Activated CD8-positive, alpha-beta memory T cell treated with anti-CD3 and anti-CD28 coated beads, Interleukin-2, amount 50 U/mL, for 24 hours (primary cell): ENCODE measurements at regions not wholly inside any gene's neighbourhood (a gene's known extent, or its start where the extent isn't known, plus 50 kb on each side); places are given as distances from the start of the nearest gene placed in this dataset.
"Not testable (repeated sequence)": the region's sequence is repeated elsewhere in the genome, so short reads cannot be mapped to it uniquely, and the experiment has no call there.

Source experiments
- DNase-seq: peaks from one replicate; pipeline ENCODE4 v3.0.0-alpha.2; 2020; ENCODE audit errors: extremely low read depth

DNA sequence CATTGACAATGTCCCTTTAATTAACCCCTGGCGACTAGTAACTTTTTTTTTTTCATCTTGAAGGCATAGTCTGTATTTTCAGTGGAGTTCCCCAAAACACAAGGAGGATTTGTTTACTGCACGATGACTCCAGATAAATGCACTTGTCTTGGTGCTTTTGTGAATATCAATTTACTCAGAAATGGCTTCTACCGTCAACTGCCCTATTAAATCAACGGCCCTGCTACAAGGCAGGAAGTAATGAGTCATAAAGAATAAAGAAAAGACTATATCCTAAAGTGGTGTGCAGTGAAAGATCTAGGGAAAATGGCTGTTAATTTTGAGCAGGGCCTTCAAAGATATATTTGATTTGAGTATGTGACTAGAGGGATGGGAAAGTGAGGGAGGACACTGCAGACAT is 388.3 kb upstream of the CHD1 start:
- DNase-seq = no peak

DNA sequence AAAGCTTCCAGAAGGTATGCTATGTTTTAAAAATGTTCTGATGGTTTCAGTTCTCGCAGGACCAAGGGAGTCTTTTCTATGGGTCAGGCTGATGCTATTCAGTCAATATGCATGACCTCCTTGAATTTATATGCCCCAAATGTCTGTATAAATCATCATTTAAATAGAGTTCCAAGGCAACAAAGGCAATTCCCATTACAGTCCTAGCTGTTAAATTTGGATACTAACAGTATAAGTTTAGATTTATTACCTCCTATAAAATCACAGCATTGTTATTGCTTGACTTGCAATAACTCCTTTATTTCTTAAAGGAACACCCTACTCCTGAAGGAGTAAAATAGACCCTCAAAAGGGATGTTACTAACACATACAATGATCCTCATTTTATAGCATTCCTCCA is 387.7 kb upstream of the CHD1 start:
- no peak for DNase-seq

DNA sequence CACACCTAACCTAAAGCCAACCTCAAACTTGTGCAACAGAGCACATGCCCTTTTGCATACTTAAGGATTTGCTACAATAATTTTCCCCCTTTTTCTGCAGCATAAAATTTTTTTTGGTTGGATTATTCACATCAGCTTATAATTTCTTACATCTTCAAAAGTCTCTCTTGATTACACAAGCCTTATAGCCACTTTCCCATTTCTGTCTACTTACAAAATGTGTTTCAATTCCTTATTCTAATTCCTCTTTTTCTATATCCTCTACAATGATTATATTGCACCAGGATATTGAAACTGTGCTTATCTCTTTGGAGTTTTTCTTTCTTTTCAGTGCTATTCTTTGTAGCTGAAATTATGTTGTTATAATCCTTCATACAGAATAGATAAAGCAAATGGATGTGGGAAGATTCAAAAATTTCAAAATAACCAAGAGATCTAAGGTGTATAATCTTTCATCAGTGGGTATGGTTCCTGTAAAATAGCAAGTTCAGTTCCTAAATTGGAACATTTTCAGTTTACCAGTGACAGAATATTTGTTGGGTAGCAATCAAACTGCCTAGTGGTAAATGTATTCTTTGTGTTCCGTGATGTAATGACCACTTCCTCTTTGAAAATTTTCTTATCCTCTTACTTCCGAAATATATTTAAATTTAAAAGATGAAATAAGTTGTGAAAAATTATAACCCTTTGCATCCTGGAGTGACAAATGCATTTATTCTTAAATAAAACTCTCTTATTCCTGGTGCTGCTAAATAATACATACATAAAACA is 386.8 kb upstream of the CHD1 start:
- DNase-seq = no peak

DNA sequence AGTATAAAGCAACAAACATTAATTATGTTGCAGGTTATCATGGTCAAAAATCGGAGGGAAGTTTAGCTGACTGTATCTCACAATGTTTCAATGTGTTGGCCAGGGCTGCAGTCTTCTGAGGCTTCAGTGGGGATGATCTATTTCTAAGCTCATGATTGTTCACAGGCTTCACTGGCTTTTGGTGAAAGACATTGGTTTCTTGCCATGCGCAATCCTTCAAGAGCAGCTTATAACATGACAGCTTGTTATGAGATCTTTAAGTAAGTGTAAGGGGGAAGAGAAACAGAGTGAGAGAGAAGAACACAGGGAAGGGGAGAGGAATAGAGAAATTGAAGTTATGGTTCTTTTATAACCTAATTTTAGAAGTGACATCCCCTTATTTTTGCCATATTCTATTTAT is 385.9 kb upstream of the CHD1 start:
- DNase-seq = no peak

DNA sequence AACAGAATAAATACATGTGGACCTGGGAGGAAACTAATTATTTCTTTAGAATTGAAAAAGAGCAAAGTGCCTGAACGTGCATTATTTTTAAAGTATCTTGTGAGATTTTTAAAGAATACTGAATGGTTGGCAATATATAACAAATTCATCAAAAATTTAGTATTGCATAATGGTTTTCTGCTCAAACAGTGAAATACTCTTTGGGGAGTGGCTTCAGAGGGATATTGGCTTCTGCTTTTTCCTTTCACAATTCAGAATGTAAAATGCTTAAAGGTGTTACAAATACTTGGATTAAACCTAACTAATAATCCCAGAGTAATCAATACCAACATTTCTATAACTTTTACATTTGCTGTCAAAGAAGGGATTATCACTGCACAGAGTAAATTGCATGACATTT is 379.3 kb upstream of the CHD1 start:
- DNase-seq = no peak

DNA sequence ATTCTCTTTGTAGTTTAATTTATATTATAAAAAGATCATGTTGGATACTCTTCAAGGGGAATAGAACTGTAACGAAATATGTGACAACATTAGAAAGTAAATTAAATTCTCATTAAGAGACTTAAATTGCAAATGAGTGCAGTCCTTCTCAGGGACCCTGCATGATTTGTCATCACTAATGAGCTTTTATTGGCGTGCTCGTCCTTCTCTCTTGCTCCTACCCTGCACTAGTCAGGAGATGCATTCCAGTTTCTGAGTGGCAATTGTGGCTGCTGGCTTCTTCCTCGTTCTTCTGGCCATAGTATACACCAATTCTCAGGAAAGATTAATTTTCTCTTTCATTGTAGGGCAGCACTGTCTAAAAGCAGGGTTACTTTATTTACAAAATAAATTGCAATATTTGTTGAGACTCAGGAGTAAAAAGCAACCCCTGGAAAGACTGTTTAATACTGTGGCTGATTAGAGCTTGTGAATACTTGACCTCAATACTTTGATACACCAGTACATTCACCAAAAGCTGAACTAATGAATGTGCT is 376.3 kb upstream of the CHD1 start:
- DNase-seq = no peak

DNA sequence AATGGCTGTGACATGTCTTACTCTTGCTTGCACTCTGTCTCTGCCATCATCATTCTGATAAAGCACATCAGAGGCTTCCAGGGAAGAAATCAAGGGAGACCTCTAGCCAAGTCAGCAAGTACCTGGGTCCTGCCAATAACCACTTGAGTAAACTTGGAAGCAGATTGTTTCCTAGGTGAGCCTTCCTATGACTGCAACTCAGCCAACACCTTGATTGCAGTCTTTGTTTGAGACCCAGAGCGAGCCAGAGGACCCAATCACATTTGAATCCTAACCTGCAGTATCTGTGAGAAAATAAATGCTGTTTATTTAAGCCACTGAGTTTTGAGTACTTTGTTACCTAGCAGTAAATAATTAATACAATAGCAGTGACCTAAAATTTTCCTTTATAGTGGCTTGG is 356.8 kb upstream of the CHD1 start:
- no peak for DNase-seq

DNA sequence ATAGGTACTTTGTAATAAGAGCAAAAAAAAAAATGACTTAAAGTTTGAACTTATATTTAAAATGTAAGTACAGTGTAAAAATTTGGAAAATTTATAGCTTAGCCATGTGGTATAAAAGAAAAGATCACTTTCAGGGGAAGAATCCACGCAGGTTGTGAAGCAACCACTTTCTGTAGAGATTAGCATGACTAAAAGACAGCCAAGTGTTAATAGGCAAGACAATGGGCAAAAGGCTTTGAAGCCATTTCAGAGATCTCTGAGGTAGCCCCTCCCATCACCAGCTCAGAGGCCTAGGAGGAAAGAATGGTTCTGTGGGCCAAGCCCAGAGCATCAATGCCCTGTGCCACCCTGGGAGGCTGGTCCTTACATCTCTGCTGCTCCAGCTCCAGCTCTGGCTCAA is 346.3 kb upstream of the CHD1 start:
- no peak for DNase-seq

DNA sequence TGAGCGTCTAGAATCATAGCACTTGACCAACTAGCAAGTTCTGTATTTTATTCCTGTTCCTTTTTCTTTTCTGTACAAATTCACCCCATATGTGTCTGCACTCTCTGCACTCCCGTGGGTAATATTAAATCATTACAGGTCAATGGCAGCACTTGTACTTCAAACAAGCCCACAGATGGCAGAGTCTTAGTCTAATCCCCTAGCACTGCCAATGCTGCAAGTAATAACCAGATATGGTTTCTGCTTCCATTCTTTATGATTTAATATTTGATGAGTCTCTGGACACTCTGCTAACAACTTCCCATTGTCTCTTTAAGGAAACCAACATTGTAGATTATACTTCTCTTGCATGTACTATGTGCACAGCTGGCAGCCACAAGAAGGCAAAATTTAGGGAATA is 343.8 kb upstream of the CHD1 start:
- DNase-seq = no peak

DNA sequence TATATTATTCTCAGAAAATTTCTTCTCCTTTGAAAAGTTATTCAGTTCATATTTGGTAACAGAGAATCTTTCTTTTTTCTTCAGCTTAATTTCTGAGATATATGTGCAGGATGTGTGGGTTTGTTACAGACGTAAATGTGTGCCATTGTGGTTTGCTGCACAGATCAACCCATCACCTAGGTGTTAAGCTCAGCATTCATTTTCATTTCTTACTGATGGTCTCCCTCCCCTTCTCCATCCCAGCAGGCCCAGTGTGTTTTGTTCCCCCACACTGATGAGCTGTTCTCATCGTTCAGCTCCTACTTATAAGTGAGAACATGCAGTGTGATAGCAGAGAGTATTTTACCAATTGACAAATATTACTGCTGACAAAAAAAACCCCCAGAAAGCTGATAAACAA is 330.0 kb upstream of the CHD1 start:
- no peak for DNase-seq

DNA sequence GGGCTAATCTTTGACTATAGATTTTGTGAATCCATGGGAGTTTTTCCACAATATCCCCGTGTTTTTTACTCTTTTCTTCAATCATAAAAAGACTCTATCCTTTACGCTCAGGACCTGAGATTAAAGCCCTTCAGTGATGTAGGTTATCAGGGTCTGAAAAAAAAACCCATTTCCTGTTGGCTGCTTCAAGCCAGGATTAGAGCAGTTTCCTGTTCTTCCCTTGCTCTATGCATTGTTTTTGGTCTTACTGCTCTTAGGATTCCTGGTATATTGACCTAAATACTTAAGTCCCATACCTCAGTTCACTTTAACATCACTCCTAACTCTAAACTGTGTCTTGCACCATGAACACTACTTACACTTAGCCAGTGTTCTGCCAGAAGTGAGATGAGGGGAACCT is 319.3 kb upstream of the CHD1 start:
- DNase-seq = no peak

DNA sequence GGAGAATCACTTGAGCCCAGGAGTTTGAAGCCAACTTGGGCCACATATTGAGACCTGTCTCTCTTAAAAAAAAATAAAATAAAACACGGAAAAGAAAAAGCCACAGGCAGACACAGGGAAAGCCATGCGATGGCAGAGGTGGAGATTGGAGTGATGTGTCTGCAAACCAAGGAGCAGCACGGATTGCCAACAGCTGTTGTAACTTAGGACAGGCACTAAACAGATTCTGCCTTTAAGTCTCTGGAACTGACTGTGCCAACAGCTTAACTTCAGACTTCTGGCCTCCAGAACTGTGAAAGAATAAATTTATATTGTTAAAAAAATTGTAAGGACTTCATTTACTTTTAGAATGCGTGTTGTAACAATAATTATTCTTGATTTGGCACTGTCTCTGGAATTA is 318.5 kb upstream of the CHD1 start:
- no peak for DNase-seq

DNA sequence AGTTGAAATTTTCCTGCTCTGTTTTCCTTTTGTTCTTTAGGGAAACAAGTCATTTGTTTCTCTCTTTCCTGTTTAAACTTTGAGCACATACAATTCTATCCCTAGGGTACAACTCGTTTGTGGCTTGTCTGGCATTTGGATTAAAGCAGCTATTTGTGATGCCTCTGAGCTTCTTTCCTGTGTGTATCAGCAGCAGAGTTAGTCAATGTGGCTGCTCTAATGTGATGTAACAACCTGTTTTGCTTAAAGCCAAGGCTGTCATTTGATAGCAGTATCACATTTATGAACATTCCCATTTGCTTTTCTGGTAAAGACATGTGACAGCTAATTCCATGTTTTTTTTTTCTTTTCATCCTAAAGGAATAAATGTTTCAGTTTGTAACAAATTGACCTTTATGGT is 314.3 kb upstream of the CHD1 start:
- no peak for DNase-seq

DNA sequence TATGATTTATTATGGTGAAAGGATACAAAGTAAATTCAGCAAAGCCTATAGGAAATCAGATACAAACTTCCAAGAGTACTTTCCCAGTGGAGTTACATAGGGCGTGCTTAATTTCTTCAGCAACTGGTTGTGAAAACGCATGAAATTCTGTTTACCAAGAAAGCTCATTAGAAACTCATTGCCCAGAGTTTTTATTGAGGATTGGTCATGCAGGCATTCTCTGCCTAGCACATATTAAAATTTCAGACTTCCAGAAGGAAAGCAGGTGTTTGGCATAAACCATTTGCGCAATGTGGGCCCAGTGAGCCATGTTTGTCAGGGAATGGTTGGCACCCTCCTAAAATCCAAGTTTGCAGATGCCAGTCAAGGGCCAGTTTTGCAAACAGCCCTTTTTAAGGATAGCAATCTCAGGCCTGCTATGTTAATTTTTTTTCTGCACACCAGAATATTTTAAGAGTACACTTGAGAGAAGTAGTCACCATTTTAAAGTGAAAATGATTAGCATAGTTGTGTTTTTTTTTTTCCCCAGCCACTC is 311.1 kb upstream of the CHD1 start:
- no peak for DNase-seq

DNA sequence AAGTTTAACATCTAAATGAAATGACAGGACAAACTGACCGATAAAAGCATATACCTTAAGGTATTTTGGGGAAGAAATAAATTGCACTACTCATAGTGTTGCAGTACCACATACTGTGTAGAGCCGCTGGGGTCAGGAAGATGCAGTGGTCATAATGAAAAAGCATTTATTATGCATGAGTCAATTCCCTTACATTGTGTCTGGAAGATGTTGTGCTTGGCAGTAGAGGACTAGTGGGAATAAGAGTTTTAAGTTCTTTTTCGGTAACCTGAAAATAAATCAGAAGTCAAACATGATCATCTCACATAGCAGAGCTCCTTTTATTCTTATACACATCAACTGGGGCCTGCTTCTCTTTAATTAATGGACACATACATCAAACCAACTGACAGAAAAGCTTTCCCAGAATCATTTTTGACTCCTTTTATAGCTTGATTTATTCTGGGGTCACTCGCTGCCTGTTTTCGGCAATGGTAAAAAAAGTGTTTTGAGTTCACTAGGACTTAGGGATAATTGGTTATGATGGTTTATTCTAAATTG is 262.5 kb upstream of the CHD1 start:
- no peak for DNase-seq

DNA sequence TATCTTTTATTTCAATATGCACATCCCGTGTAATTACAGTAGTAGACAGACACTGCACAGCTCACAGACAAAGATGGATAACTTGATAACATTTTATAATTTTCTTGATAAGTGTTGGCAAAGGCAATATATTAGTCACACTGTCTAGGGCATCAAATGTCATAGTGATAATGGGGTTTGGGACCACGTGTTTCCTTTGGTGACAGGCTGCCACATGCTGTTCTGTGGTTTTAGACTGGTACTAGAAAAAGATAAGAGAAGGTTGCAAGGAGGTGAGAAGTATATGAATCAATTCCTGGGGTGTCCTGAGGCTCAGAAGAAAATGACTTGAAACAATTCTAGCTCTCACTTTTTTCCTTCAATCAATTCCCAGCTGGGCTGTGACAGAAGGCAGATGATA is 258.8 kb upstream of the CHD1 start:
- DNase-seq = no peak

DNA sequence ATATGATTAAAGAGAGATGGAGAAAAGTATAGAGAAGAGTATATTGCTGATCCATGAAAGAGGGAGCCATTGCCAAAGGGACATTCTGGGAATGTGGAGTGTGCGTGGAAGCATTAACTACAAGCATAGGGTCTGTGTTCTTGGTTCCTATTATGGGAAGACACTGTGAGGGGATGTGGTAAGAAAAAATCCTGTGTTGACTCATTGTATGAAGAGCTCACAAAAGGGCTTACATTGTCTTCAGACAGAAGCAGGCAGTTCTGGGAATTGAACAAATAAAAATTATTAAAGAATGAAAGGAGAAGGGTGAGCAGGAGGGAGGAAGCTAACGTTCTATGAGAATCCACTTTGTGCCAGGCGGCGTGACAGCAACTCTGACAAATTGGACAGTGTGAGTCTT is 250.4 kb upstream of the CHD1 start:
- DNase-seq = no peak

DNA sequence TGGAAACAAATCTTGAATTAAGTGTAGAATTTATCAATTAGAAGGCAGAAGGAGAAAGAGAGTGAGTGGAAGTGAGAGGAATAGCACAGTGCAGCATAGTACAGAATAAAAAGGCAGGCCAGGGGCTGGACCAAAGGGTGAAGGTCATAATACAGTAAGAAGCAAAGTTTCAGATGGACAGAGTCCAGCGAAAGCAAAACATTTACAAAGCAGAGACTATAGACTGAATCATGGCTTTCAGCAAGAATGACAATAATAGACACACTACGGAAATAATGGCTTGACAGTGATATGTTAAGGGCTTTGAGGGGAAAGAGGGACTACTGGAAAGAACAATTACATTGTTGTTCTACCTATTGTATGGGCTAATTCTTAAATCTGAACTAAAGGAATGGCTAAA is 249.0 kb upstream of the CHD1 start:
- DNase-seq = no peak

DNA sequence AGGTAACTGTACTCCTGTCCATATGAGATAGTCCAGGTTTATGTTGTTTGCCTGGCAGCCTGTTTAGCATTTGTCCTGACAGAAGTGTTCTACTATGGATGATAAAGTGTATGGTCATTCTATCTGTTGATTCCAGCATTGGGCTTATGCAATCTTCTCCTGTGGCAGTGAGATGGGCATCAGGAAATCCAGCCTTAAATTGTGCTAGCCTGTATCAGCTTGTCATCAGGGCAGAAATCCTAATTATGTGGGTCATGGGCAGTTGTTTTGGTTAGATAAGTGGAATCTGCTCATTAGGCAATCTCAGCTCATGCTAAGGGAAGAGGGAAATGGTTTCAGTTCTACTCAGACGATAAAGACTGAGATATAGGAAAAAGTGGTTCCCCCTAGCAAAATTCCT is 247.4 kb upstream of the CHD1 start:
- DNase-seq = no peak

DNA sequence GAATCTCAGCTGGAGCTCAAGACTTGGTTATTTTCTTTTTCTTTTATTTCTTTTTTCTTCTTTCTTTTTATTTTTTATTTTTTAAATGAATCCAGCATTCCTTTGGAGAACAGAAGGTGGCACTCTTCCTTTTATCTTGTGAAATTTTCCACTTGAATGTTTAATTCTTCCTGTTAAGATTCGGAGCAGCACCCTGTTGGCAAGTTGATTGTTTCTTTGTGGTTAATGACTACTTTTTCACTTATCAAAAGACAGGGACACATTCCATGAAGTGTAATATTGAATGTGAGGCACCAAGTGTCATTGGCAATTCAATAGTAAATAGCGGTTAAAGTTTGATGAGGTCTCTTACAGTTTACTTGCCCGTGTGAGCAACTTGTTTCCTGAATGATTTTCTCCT is 240.5 kb upstream of the CHD1 start:
- no peak for DNase-seq

DNA sequence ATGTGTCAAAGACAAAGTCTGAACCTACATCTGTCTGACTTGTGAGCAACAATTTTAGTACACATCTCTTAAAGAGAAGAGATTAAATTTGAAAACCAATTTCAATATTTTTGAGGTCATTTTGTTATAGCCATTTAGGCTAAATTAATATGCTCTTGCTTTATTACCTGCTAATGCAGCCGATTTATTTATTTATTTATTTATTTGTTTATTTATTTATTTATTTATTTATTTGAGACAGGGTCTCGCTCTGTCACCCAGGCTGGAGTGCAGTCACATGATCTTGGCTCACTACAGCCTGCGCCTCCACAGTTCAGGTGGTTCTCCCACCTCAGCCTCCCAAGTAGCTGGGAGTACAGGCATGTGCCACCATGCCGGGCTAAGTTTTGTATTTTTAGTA is 232.7 kb upstream of the CHD1 start:
- DNase-seq = not testable (repeated sequence)

DNA sequence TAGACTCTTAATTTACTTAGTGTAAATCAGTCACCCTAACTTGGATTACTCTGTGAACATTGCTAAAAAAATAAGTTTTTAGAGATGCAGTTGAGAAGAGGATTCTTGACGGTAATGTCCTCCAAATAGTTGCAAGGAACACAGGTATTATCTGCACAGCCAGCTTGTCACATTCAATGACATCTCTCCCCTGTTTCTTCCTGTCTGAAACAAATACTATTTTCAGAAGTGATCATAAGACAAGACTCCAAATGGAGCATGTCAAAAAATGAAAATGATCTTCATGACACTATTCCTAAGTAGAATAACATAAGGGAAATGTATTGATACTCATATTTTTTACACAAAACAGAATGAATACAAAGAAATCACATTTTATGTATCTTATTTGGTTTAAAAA is 227.9 kb upstream of the CHD1 start:
- no peak for DNase-seq

DNA sequence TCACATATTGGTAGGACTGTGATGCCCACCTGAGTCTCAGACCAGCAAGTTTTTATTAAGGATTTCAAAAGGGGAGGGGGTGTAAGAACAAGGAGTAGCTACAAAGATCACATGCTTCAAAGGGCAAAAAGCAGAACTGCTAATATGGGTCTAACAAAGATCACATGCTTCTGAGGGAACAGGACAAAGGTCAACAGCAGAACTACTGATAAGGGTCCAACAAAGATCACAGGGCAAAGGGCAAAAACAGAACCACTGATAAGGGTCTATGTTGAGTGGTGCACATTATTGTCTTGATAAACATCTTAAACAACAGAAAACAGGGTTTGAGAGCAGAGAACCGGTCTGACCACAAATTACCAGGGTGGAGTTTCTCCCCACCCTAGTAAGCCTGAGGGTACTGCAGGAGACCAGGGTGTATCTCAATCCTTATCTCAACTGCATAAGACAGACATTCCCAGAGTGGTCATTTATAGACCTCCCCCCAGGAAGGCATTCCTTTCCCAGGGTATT is 214.5 kb upstream of the CHD1 start:
- not testable (repeated sequence) for DNase-seq
